ENCODE measurements at regions not wholly inside any gene's neighbourhood (a gene's known extent, or its start where the extent isn't known, plus 50 kb on each side); places are given as distances from the start of the nearest gene placed in this dataset.

GRCh38 chr15:59751552-59752413 is 62.7 kb upstream of the BNIP2 start:
- H3K4me1 Mint-ChIP-seq, result no peaks in the 10 kb centered on the region
- no peak overlapping the region for H3K27ac Mint-ChIP-seq
- no peaks in the 10 kb centered on the region for H3K9me3 Mint-ChIP-seq
- no peaks in the 10 kb centered on the region for H3K36me3 Mint-ChIP-seq (ENCODE audit: low read depth)
- no peak overlapping the region for H3K4me3 Mint-ChIP-seq
- peak in 2 of 3 experiments; percentile 39 to 47 for TF ChIP-seq CTCF (IDR thresholded peaks at IDR 0.05; ENCODE audit: unreplicated experiment in 3 of 3)
- H3K27me3 Mint-ChIP-seq (ENCODE audit: low read depth), result peaks cover 7% of the 10 kb centered on the region

GRCh38 chr15:59746777-59747176 is 57.7 kb upstream of the BNIP2 start:
- peaks cover 5% of the 10 kb centered on the region for H3K9me3 Mint-ChIP-seq
- H3K36me3 Mint-ChIP-seq (ENCODE audit: low read depth), result peaks cover 6% of the 10 kb centered on the region
- no peak overlapping the region for H3K4me3 Mint-ChIP-seq
- H3K27me3 Mint-ChIP-seq (ENCODE audit: low read depth), result peaks cover 16% of the 10 kb centered on the region
- no peaks in the 10 kb centered on the region for H3K4me1 Mint-ChIP-seq
- H3K27ac Mint-ChIP-seq, result no peak overlapping the region
- TF ChIP-seq CTCF (IDR thresholded peaks at IDR 0.05; ENCODE audit: unreplicated experiment in 3 of 3), result no peak

- peaks cover 5% of the 10 kb centered on the region for H3K9me3 Mint-ChIP-seq
- peaks cover 14% of the 10 kb centered on the region for H3K27me3 Mint-ChIP-seq (ENCODE audit: low read depth)
- peak; percentile 18 to 35 (median 27) for TF ChIP-seq CTCF (IDR thresholded peaks at IDR 0.05; ENCODE audit: unreplicated experiment in 3 of 3)
- no peak overlapping the region for H3K4me3 Mint-ChIP-seq
- no peak overlapping the region for H3K27ac Mint-ChIP-seq
- no peaks in the 10 kb centered on the region for H3K4me1 Mint-ChIP-seq
- H3K36me3 Mint-ChIP-seq (ENCODE audit: low read depth), result peaks cover 6% of the 10 kb centered on the region
Observed at GRCh38 chr15:59741274-59741906, 52.3 kb upstream of the BNIP2 start.

- Mint-ChIP-seq H3K27ac (no peak overlapping the region), H3K36me3 (ENCODE audit: low read depth) (peaks cover 6% of the 10 kb centered on the region), H3K9me3 (peaks cover 5% of the 10 kb centered on the region), H3K27me3 (ENCODE audit: low read depth) (peaks cover 14% of the 10 kb centered on the region), H3K4me1 (no peaks in the 10 kb centered on the region), H3K4me3 (no peak overlapping the region)
- no peak for TF ChIP-seq CTCF (IDR thresholded peaks at IDR 0.05; ENCODE audit: unreplicated experiment in 3 of 3)
Observed at GRCh38 chr15:59739557-59740186, 50.6 kb upstream of the BNIP2 start.
